ENCODE measurements at regions not wholly inside any gene's neighbourhood (a gene's known extent, or its start where the extent isn't known, plus 50 kb on each side); places are given as distances from the start of the nearest gene placed in this dataset.

DNA sequence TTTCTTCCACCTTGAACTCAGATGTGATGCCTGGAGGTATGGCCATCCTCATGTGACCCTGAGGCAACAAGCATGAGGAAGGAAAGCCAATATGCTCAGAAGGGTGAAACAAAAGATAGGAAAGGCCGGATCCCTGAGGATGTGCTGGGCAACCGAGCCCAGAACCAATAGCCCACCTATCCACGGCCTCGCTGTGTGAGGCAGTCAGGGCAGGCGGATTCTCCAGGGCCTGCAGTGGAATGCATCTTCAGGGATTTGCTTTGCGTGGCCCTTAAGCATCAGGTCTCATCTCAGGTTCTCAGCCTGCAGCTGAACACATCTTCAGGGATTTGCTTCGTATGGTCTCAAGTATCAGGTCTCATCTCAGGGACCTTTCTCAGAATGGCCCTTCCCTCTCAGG lies 139.8 kb downstream of the ANKRD60 start:
- H3K27ac ChIP-seq (replicated peaks) = no peak overlapping the region
- no peak for TF ChIP-seq REST (IDR thresholded peaks at IDR 0.05; ENCODE audit: insufficient replicate concordance, low read depth)
- TF ChIP-seq POLR2AphosphoS5 (IDR thresholded peaks at IDR 0.05; ENCODE audit: low read depth) = no peak
- no peak for TF ChIP-seq SPI1 (IDR thresholded peaks at IDR 0.05; ENCODE audit: borderline replicate concordance, low read depth)
- TF ChIP-seq GABPA (IDR thresholded peaks at IDR 0.05; ENCODE audit: low read depth) = no peak
- TF ChIP-seq, protein P1, sequence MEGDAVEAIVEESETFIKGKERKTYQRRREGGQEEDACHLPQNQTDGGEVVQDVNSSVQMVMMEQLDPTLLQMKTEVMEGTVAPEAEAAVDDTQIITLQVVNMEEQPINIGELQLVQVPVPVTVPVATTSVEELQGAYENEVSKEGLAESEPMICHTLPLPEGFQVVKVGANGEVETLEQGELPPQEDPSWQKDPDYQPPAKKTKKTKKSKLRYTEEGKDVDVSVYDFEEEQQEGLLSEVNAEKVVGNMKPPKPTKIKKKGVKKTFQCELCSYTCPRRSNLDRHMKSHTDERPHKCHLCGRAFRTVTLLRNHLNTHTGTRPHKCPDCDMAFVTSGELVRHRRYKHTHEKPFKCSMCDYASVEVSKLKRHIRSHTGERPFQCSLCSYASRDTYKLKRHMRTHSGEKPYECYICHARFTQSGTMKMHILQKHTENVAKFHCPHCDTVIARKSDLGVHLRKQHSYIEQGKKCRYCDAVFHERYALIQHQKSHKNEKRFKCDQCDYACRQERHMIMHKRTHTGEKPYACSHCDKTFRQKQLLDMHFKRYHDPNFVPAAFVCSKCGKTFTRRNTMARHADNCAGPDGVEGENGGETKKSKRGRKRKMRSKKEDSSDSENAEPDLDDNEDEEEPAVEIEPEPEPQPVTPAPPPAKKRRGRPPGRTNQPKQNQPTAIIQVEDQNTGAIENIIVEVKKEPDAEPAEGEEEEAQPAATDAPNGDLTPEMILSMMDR (IDR thresholded peaks at IDR 0.05; ENCODE audit: insufficient read depth, low read length) = no peak
- H3K27me3 ChIP-seq (ENCODE audit: insufficient read depth, poor library complexity, severe bottlenecking) = no peaks in the 10 kb centered on the region
- DNase-seq (ENCODE audit: low read depth in 1 of 2, low spot score in 1 of 2) = no peak
- H3K4me3 ChIP-seq (replicated peaks; ENCODE audit: insufficient read depth, low read length) = no peak overlapping the region

DNA sequence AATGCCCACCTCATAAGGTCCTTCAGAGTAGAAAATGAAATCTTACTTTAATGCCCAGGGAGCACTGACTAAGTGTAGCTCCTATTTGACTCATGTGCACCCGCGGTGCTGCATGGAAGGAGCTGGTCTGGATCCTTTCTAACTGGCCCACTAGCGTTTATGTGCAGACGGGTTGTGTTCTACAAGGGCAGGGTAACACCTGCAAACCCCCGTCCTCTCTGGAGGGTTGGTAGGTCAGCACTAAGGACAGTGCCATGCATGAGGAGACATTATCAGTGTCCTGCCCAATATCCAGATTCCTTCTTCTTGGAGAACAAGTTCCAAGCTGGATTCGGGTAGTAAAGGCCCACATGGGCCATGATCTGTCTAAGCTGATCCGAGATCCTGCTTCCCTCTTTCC lies 140.3 kb downstream of the ANKRD60 start:
- TF ChIP-seq GABPA (IDR thresholded peaks at IDR 0.05; ENCODE audit: low read depth) (no peak), REST (IDR thresholded peaks at IDR 0.05; ENCODE audit: insufficient replicate concordance, low read depth) (peak; percentile 45)

DNA sequence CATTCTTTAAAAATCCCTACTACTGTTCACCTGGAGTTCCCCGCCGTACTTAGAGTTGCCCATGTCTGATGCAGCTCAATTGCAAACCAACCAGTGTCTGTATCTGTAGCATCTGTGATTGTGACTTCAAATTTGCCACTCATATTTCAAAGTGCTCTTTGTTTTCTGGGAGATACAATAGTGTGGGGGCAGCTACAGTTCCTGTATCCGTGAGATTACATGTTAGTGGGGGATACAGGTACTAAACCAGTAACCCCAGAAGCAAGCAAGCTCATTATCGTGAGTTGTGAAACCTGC lies 140.9 kb downstream of the ANKRD60 start:
- no peak overlapping the region for H3K4me3 ChIP-seq (replicated peaks; ENCODE audit: insufficient read depth, low read length)
- no peaks in the 10 kb centered on the region for H3K27me3 ChIP-seq (ENCODE audit: insufficient read depth, poor library complexity, severe bottlenecking)
- no peak overlapping the region for H3K27ac ChIP-seq (replicated peaks)
- DNase-seq (ENCODE audit: low read depth in 1 of 2, low spot score in 1 of 2) = no peak
- TF ChIP-seq POLR2AphosphoS5 (IDR thresholded peaks at IDR 0.05; ENCODE audit: low read depth) (no peak), GABPA (IDR thresholded peaks at IDR 0.05; ENCODE audit: low read depth) (no peak)

More for the DNA sequence above, 140.3 kb downstream of the ANKRD60 start:
- Histone ChIP-seq H3K4me3 (replicated peaks; ENCODE audit: insufficient read depth, low read length) (no peak overlapping the region), H3K27ac (replicated peaks) (no peak overlapping the region), H3K27me3 (ENCODE audit: insufficient read depth, poor library complexity, severe bottlenecking) (no peaks in the 10 kb centered on the region)
- DNase-seq (ENCODE audit: low read depth in 1 of 2, low spot score in 1 of 2) = no peak

GRCh38 chr20:58086763-58087561 lies 141.5 kb downstream of the ANKRD60 start:
- H3K27me3 ChIP-seq (ENCODE audit: insufficient read depth, poor library complexity, severe bottlenecking) = no peaks in the 10 kb centered on the region
- TF ChIP-seq GABPA (IDR thresholded peaks at IDR 0.05; ENCODE audit: low read depth) (no peak), REST (IDR thresholded peaks at IDR 0.05; ENCODE audit: insufficient replicate concordance, low read depth) (no peak), SPI1 (IDR thresholded peaks at IDR 0.05; ENCODE audit: borderline replicate concordance, low read depth) (no peak), POLR2AphosphoS5 (IDR thresholded peaks at IDR 0.05; ENCODE audit: low read depth) (no peak)
- TF ChIP-seq, protein P1 (IDR thresholded peaks at IDR 0.05; ENCODE audit: insufficient read depth, low read length) = peak; percentile 79
- no peak overlapping the region for H3K27ac ChIP-seq (replicated peaks)
- no peak for DNase-seq (ENCODE audit: low read depth in 1 of 2, low spot score in 1 of 2)
- no peak overlapping the region for H3K4me3 ChIP-seq (replicated peaks; ENCODE audit: insufficient read depth, low read length)
